Activated T-helper 17 cell treated with anti-CD3 and anti-CD28 coated beads, Interleukin-2, amount 50 U/mL, for 72 hours (primary cell): ENCODE measurements at regions not wholly inside any gene's neighbourhood (a gene's known extent, or its start where the extent isn't known, plus 50 kb on each side); places are given as distances from the start of the nearest gene placed in this dataset.
A peak's percentile ranks its signal among the peaks of the same experiment; 100 is the strongest.

ENCODE experiments used
- ATAC-seq: fragments of 150-1000 bp; cut with Tn5 transposase; replicated peaks from 2 replicates; pipeline ENCODE4 v1.10.0; 2021; ENCODE audit warnings: mild to moderate bottlenecking, moderate library complexity
- H3K27ac Mint-ChIP-seq: one replicate; pipeline ENCODE4 v1.8.0; 2022; ENCODE audit warnings: mixed read lengths
- H3K27me3 Mint-ChIP-seq: one replicate; pipeline ENCODE4 v1.8.0; 2022; ENCODE audit warnings: mixed read lengths
- H3K36me3 Mint-ChIP-seq: one replicate; pipeline ENCODE4 v1.8.0; 2022; ENCODE audit warnings: low read depth, mild to moderate bottlenecking, mixed read lengths
- H3K4me1 Mint-ChIP-seq: one replicate; pipeline ENCODE4 v1.8.0; 2022; ENCODE audit warnings: mixed read lengths
- H3K4me3 Mint-ChIP-seq: one replicate; pipeline ENCODE4 v1.8.0; 2022; ENCODE audit warnings: mild to moderate bottlenecking, mixed read lengths
- H3K9me3 Mint-ChIP-seq: one replicate; pipeline ENCODE4 v1.8.0; 2022; ENCODE audit warnings: mixed read lengths

DNA sequence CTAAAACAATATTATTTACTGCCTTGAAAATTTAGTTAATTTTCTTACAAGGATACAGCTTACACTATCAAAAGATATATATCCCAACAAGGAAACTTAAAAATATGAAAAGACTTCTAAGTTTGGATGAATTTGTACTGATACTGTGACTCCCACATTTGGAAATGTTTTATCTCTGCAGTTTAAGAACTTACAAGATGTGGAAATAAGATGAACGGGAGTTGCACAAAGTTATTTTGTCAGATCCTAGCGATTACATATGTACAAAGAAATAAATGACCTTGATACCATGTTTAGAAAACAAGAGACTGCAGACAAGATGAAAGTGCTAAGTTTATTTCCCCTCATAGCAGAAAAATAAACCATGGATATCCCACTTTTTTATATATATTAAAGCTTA is 103.7 kb upstream of the TMEM106B start:
- no peaks in the 10 kb centered on the region for H3K36me3 Mint-ChIP-seq
- H3K27ac Mint-ChIP-seq: no peak overlapping the region
- ATAC-seq: no peak
- no peaks in the 10 kb centered on the region for H3K4me1 Mint-ChIP-seq
- no peaks in the 10 kb centered on the region for H3K9me3 Mint-ChIP-seq
- H3K27me3 Mint-ChIP-seq: peaks cover 23% of the 10 kb centered on the region
- H3K4me3 Mint-ChIP-seq: no peak overlapping the region

DNA sequence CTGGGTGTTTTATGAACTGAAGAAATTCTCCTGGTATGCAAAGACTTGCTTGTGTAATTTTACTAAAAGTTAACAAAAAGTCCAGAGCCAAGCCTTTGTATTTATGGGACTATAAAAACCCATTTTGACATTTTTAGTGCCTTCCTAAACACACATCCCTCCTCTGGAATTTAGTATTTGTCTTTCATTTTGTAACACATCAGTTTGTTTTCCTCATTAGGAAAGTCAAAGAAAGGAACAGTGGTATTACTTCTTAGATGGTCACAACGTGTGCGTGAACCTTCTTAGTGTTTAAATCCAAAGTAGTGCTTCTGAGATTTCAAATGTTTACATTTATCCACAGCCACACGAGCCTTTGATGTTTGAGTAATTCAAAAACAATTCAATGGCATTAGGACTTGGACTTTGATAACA is 103.2 kb upstream of the TMEM106B start:
- Mint-ChIP-seq H3K4me3 (no peak overlapping the region), H3K27me3 (peaks cover 27% of the 10 kb centered on the region), H3K9me3 (no peaks in the 10 kb centered on the region), H3K36me3 (no peaks in the 10 kb centered on the region), H3K27ac (no peak overlapping the region), H3K4me1 (no peaks in the 10 kb centered on the region)
- no peak for ATAC-seq

DNA sequence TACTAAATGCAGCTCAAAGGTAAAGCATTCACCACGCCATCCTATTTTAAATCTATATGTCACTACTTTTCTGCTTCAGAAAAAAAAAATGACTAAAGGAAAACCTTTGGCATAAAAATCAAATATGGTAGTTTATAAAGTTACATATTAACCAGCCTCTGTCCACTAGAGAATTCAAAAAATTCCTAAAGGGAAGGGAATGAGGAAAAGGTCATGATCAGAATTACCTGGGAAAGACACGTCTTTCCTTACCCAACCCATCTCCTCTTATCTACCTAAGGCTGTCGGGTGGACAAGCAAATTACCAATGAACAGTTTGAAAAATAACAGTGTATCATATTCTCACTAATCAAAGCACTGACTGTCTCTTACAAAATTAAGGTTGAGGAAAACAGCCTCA is 100.7 kb upstream of the TMEM106B start:
- H3K27ac Mint-ChIP-seq: no peak overlapping the region
- no peak for ATAC-seq
- H3K9me3 Mint-ChIP-seq: no peaks in the 10 kb centered on the region
- peaks cover 31% of the 10 kb centered on the region for H3K27me3 Mint-ChIP-seq
- no peaks in the 10 kb centered on the region for H3K4me1 Mint-ChIP-seq
- no peaks in the 10 kb centered on the region for H3K36me3 Mint-ChIP-seq
- no peak overlapping the region for H3K4me3 Mint-ChIP-seq

DNA sequence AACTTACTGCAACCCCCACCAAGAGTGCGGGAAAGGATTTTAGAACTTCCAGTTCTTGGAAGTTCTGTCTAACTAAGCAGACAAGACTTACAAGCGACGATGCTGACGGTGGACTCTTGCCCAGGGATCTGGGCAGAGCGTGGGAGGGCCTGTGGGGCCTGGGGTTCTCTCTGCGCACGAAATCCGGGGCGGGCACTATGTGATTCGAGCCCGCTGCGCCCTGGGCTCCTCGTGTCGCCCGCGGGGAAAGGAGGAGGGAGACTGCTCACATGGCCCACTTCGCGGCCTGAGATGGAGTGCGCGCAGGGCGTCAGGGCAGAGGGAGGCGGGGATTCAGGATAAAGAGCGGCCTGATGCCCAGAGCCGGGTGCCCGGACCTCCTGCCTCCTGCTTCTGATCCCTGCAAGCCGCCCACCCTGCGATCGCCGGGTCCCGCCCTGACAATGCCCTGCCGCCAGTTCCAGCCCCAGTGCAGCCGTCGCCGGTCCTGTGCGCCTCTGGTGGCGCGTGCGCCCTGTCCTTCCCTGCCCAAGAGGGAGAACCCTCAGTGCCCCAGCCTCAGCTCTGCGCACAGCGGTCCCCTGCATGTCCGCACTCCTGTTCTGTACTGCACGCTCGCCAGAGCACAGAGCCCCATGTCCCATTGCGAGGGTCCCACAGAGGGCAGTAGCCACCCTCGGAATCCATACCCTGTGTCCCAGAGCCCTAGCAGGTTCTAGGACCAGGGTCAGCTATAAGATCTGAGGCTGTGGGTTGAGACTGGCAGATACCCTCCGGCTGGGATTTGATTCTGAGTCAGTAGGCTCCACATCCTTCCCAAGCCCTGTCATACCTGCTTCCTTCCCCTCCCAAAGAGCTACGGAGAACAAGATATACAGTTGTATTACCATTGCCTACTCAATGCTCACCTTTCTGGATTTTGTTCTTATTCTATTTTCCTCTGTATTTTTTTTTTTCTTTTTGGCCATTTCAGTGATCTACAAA is 99.4 kb upstream of the TMEM106B start:
- H3K4me1 Mint-ChIP-seq: no peaks in the 10 kb centered on the region
- no peaks in the 10 kb centered on the region for H3K9me3 Mint-ChIP-seq
- H3K4me3 Mint-ChIP-seq: peak overlapping the region; percentile 62
- H3K27me3 Mint-ChIP-seq: peaks cover 29% of the 10 kb centered on the region
- H3K36me3 Mint-ChIP-seq: no peaks in the 10 kb centered on the region
- peak; percentile 58 for ATAC-seq
- no peak overlapping the region for H3K27ac Mint-ChIP-seq

DNA sequence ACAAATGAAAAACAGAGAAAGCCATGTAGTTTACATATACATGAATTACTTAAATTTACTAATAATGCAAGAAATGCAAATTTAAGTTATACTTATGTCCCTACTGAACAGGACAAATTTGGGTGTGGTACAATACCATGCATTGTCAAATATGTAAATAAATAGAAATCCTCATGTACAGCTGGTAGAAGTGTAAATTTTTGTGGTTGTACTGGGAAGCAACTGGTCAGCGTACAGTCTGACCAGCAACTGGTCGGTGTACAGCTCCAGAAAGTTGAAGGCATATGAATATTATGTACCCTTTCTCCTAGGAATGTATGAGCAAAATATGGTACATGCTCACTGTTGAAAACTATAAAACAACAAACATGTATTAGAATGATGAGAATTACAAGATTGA is 93.9 kb upstream of the TMEM106B start:
- ATAC-seq: no peak
- Mint-ChIP-seq H3K4me3 (no peak overlapping the region), H3K27ac (no peak overlapping the region), H3K4me1 (no peaks in the 10 kb centered on the region), H3K27me3 (peaks cover 11% of the 10 kb centered on the region), H3K9me3 (no peaks in the 10 kb centered on the region), H3K36me3 (no peaks in the 10 kb centered on the region)

DNA sequence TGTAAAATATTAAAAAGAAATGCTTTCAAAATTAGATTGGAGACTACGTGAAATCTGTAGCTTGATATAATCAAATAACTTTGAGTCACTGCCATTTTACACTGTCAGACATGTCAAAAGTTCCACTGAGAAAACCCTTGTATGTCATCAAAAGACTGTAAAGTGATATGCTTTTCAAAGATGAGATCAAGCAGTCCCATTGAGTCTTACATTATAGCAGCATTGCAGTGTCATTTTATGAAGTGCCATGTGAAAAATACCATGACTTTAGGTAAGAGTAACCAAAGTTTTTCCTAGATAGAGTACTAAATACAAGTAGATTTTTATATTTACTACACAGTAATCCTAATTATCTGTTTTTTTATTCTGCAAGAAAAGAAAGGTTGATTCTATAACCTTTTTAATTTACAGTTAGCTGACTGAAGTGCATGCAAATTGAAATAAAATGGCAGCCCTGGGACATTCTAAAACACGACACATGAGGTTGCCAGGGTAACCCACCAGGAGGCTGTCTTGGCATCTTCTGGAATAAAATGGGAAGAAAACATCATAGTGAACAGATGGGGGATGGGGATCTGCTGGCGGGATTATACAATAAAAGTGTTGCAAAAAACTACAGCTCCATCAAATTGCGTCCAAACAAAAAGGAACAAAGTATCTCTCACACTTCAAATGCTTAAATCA is 91.3 kb upstream of the TMEM106B start:
- Mint-ChIP-seq H3K4me1 (no peaks in the 10 kb centered on the region), H3K4me3 (no peak overlapping the region), H3K27ac (no peak overlapping the region), H3K27me3 (peaks cover 4% of the 10 kb centered on the region), H3K9me3 (no peaks in the 10 kb centered on the region), H3K36me3 (no peaks in the 10 kb centered on the region)
- no peak for ATAC-seq

DNA sequence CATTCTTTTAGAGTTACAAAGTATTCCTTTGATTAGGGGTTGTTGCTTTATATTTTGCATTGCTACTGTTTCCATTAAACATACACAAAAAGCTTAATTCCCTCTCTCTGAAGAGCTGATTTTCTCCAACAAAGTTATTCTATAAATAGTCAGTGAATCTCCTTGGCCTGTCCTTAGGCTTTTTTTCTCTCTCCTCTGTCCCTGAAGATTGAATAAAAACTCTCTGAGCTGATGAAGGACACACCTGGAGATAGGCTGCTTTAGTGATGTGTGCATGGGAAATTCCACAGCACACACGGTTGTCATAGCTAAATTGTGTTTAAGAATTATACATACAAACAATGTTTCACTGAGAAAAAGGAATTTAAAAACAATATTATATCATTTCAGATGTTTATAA is 90.5 kb upstream of the TMEM106B start:
- Mint-ChIP-seq H3K27ac (no peak overlapping the region), H3K9me3 (no peaks in the 10 kb centered on the region), H3K4me3 (no peak overlapping the region), H3K36me3 (no peaks in the 10 kb centered on the region), H3K4me1 (no peaks in the 10 kb centered on the region), H3K27me3 (peaks cover 4% of the 10 kb centered on the region)
- no peak for ATAC-seq

DNA sequence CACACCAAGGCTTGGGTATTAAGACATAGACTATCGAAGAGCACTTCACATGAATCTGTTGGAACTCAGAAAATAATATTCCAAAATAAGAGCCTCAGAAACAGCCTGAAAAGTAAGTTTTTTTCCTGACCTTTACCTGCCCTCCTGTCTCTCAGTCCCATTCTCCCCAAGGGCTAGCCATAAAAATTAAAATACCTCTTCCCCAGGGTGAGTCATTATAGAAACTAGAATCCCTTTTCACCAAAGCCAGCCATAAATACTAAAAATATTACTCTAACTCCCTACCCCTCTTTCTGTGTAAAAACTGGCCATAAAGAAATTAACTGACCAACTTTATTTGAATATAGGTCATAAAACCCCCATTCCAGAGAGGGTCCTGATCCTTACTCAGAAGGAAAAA is 87.9 kb upstream of the TMEM106B start:
- H3K9me3 Mint-ChIP-seq: no peaks in the 10 kb centered on the region
- H3K27ac Mint-ChIP-seq: no peak overlapping the region
- H3K27me3 Mint-ChIP-seq: peaks cover 4% of the 10 kb centered on the region
- no peak overlapping the region for H3K4me3 Mint-ChIP-seq
- H3K4me1 Mint-ChIP-seq: no peaks in the 10 kb centered on the region
- no peak for ATAC-seq
- H3K36me3 Mint-ChIP-seq: no peaks in the 10 kb centered on the region

DNA sequence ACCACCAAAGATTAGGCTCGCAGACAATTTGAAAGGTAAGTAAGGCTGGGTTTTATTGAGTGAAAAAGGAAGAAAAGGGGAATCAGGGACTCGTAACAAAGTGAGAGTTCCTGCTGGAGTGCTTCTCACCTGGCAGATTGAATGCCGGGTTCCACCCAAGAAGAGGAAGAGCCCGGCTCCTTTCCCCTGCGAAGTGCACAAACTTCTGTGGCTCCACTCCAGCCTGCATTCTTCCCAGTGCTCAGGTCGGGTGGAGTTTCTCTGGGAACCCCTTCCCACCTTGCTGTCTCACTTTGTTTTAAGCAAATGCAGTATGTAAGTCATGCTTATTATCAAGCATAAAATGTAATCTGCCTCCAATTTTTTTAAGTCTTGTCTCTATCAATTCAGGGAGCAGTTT is 87.1 kb upstream of the TMEM106B start:
- no peaks in the 10 kb centered on the region for H3K9me3 Mint-ChIP-seq
- no peak for ATAC-seq
- H3K4me1 Mint-ChIP-seq: no peaks in the 10 kb centered on the region
- no peak overlapping the region for H3K27ac Mint-ChIP-seq
- no peak overlapping the region for H3K4me3 Mint-ChIP-seq
- no peaks in the 10 kb centered on the region for H3K36me3 Mint-ChIP-seq
- peaks cover 4% of the 10 kb centered on the region for H3K27me3 Mint-ChIP-seq

DNA sequence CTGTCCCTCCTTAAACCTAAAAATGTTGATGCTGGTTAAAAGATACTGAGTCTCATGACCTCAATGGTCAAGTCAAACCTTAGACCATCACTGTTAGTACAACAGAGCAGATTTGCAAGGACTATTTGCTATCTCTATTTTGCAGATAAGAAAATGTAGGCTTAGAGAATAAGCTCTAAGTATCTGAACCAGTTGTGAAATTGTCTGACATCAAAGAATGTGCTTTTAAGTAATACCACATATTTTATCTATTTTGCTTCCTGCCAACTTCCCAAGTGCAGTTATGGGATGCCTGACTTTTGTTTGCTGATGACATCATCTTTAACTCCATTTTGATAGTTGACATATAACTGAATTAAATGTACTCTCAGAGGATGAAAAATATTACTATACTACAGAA is 83.6 kb upstream of the TMEM106B start:
- peaks cover 4% of the 10 kb centered on the region for H3K27me3 Mint-ChIP-seq
- no peak overlapping the region for H3K27ac Mint-ChIP-seq
- H3K4me1 Mint-ChIP-seq: peaks cover 11% of the 10 kb centered on the region
- H3K36me3 Mint-ChIP-seq: no peaks in the 10 kb centered on the region
- no peak for ATAC-seq
- H3K4me3 Mint-ChIP-seq: no peak overlapping the region
- H3K9me3 Mint-ChIP-seq: no peaks in the 10 kb centered on the region

DNA sequence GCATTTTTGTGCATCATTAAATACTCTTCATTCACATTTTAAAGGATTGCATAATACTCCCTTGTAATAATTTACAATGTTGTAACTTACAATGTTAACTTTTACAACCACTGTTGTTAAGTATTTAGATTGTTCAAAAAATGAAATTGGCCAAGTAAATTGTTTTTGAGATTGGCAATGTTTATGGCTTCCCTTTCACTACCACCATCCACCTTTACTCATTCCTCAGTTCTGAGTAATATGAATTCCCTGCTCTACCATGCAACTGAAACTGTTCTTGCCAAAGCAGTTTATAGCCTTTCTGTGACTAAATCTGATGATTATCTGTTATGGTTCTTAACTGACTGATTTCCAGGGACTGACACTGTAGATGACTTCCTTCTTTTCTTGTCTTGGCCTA is 80.5 kb upstream of the TMEM106B start:
- Mint-ChIP-seq H3K4me3 (no peak overlapping the region), H3K27me3 (no peaks in the 10 kb centered on the region), H3K27ac (no peak overlapping the region), H3K9me3 (no peaks in the 10 kb centered on the region), H3K4me1 (peaks cover 11% of the 10 kb centered on the region), H3K36me3 (no peaks in the 10 kb centered on the region)
- ATAC-seq: peak; percentile 74

DNA sequence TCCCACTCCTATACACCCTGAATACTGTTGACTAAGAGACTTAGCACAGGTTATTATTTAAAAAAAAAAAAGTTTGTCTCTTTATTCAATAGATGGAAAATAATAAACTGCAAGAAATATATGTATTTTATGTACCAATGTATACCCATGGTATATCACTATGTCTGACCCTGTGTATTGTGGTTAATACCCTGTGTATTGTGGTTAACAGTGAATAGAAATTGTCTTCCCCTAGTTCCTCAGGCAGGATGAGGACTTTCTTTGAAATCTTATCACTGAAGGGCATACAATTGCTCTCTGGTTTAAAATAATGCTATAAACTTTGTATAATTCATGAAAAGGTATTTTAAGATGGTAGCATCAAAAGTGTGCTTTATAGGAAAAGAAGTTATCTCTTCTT is 80.0 kb upstream of the TMEM106B start:
- Mint-ChIP-seq H3K9me3 (no peaks in the 10 kb centered on the region), H3K27ac (no peak overlapping the region)
- ATAC-seq: no peak

DNA sequence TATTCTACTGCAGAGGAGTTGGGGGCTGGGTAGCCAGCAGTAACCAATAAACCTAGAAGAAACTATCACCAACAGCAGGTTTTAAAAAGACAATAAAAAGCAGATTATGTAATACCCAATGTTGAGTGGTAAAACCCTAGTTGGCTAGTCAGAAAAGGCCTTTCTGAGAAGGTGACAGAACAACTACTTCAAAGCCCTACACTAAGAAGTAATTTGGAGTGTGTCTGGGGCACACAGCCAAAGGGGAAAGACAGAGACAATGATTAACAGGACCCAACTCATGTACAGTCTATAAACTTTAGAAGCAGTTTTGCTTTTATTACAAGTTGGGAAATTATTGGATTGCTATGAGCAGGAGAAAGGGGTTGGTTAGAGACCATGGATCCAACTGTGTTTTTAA is 77.2 kb upstream of the TMEM106B start:
- H3K36me3 Mint-ChIP-seq: no peaks in the 10 kb centered on the region
- no peak for ATAC-seq
- no peaks in the 10 kb centered on the region for H3K9me3 Mint-ChIP-seq

More for the DNA sequence above, 80.0 kb upstream of the TMEM106B start:
- Mint-ChIP-seq H3K36me3 (no peaks in the 10 kb centered on the region), H3K4me1 (peaks cover 11% of the 10 kb centered on the region), H3K4me3 (no peak overlapping the region), H3K27me3 (no peaks in the 10 kb centered on the region)

DNA sequence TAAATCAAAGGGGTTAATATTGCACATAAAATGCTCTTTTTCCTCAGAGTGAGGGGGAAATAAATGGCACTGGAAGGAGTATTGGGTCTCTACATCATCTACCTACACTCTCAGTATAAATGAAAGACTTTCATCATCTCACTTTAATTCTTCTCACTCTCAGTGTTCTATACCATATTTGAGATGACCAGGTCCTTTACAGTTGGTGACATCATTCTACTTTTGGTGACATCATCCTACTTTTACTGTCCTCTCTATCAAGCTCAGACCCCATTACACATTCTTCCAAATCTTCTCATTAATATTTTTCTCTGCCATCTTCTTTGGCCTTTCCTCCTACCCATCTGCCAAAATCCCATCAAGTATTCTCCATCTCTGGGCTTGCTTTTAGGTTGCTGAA is 74.6 kb upstream of the TMEM106B start:
- no peak for ATAC-seq
- Mint-ChIP-seq H3K27ac (no peak overlapping the region), H3K4me3 (no peak overlapping the region), H3K4me1 (peaks cover under 1% of the 10 kb centered on the region), H3K36me3 (no peaks in the 10 kb centered on the region), H3K9me3 (no peaks in the 10 kb centered on the region), H3K27me3 (peaks cover 11% of the 10 kb centered on the region)

More for the DNA sequence above, 77.2 kb upstream of the TMEM106B start:
- Mint-ChIP-seq H3K27ac (no peak overlapping the region), H3K27me3 (peaks cover 10% of the 10 kb centered on the region), H3K4me1 (peaks cover 11% of the 10 kb centered on the region), H3K4me3 (no peak overlapping the region)

DNA sequence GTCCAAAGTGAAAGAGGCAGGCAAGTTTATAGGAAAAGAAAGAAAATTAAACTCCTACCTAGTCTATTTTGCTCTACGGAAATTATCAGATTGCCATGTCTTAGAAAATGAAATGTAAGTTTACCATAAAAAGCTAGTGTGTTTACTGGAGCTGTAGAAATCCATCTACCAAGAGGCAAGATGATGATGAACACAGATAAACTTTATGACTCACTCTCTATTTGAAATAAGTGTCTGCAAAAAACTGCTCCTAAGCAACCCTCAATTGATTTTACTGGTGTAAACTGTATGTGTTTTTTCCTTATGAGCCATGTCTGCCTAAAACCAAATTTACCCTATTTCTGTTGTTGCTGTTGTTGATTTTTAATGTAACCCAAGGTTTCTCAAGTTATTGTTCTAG is 73.8 kb upstream of the TMEM106B start:
- no peaks in the 10 kb centered on the region for H3K36me3 Mint-ChIP-seq
- no peak overlapping the region for H3K27ac Mint-ChIP-seq
- H3K9me3 Mint-ChIP-seq: no peaks in the 10 kb centered on the region
- ATAC-seq: no peak
- H3K27me3 Mint-ChIP-seq: peaks cover 11% of the 10 kb centered on the region
- H3K4me3 Mint-ChIP-seq: no peak overlapping the region
- no peaks in the 10 kb centered on the region for H3K4me1 Mint-ChIP-seq
